Left hindlimb (tissue), 1 donor: ENCODE measurements at regions not wholly inside any gene's neighbourhood (a gene's known extent, or its start where the extent isn't known, plus 50 kb on each side); places are given as distances from the start of the nearest gene placed in this dataset.

Source experiments
- DNase-seq: peaks from one replicate; pipeline ENCODE4 v3.0.0-alpha.2; 2018

GRCh38 chr2:7962161-7962560, 719.7 kb upstream of the ID2 start:
- DNase-seq: no peak

- no peak for DNase-seq
Observed at GRCh38 chr2:7963787-7964186, 718.1 kb upstream of the ID2 start.

- DNase-seq: no peak
Observed at GRCh38 chr2:7966032-7966431, 715.8 kb upstream of the ID2 start.

- no peak for DNase-seq
Observed at GRCh38 chr2:7967707-7968405, 714.0 kb upstream of the ID2 start.

- no peak for DNase-seq
Observed at GRCh38 chr2:7969756-7970515, 711.9 kb upstream of the ID2 start.

- no peak for DNase-seq
Observed at GRCh38 chr2:7971248-7971647, 710.6 kb upstream of the ID2 start.

- DNase-seq: no peak
Observed at GRCh38 chr2:7971841-7972240, 710.0 kb upstream of the ID2 start.

GRCh38 chr2:7972670-7973069, 709.2 kb upstream of the ID2 start:
- DNase-seq: no peak

- no peak for DNase-seq
Observed at GRCh38 chr2:7973801-7974480, 707.9 kb upstream of the ID2 start.

- DNase-seq: no peak
Observed at GRCh38 chr2:7974936-7975335, 706.9 kb upstream of the ID2 start.

GRCh38 chr2:7976206-7976605, 705.6 kb upstream of the ID2 start:
- no peak for DNase-seq

- DNase-seq: no peak
Observed at GRCh38 chr2:7977981-7978380, 703.9 kb upstream of the ID2 start.

GRCh38 chr2:7982054-7982453, 699.8 kb upstream of the ID2 start:
- DNase-seq: no peak

- no peak for DNase-seq
Observed at GRCh38 chr2:7983451-7983850, 698.4 kb upstream of the ID2 start.

GRCh38 chr2:7983912-7984311, 697.9 kb upstream of the ID2 start:
- DNase-seq: no peak

GRCh38 chr2:7984693-7985353, 697.0 kb upstream of the ID2 start:
- no peak for DNase-seq

- DNase-seq: no peak
Observed at GRCh38 chr2:7986431-7986830, 695.4 kb upstream of the ID2 start.

- no peak for DNase-seq
Observed at GRCh38 chr2:7987992-7988391, 693.9 kb upstream of the ID2 start.

- no peak for DNase-seq
Observed at GRCh38 chr2:7988440-7988839, 693.4 kb upstream of the ID2 start.

GRCh38 chr2:7989823-7990222, 692.0 kb upstream of the ID2 start:
- no peak for DNase-seq

GRCh38 chr2:7992612-7993602, 688.9 kb upstream of the ID2 start:
- no peak for DNase-seq

GRCh38 chr2:7994397-7994951, 687.4 kb upstream of the ID2 start:
- no peak for DNase-seq
